IPS-NIHi11 (cell line): ENCODE measurements at regions not wholly inside any gene's neighbourhood (a gene's known extent, or its start where the extent isn't known, plus 50 kb on each side); places are given as distances from the start of the nearest gene placed in this dataset.
"Not testable (repeated sequence)": the region's sequence is repeated elsewhere in the genome, so short reads cannot be mapped to it uniquely, and the experiment has no call there.

Experiments used
- DNase-seq: peaks from one replicate; pipeline ENCODE4 v3.0.0; 2012; ENCODE audit warnings: mixed read lengths, low spot score

GRCh38 chr20:1810926-1811620 is 84.1 kb upstream of the SIRPA start:
- DNase-seq = no peak

GRCh38 chr20:1810572-1810925 is 84.7 kb upstream of the SIRPA start:
- no peak for DNase-seq

GRCh38 chr20:1809611-1810510 is 85.3 kb upstream of the SIRPA start:
- no peak for DNase-seq

- no peak for DNase-seq
Measured at GRCh38 chr20:1809131-1809572, 86.1 kb upstream of the SIRPA start.

- no peak for DNase-seq
Measured at GRCh38 chr20:1808101-1808500, 87.1 kb upstream of the SIRPA start.

GRCh38 chr20:1807394-1807793 is 87.8 kb upstream of the SIRPA start:
- DNase-seq = no peak

GRCh38 chr20:1806456-1806855 is 88.8 kb upstream of the SIRPA start:
- no peak for DNase-seq

- DNase-seq = no peak
Measured at GRCh38 chr20:1805816-1806215, 89.4 kb upstream of the SIRPA start.

GRCh38 chr20:1805161-1805581 is 90.0 kb upstream of the SIRPA start:
- no peak for DNase-seq

GRCh38 chr20:1804554-1804956 is 90.7 kb upstream of the SIRPA start:
- DNase-seq = no peak

GRCh38 chr20:1803932-1804501 is 91.2 kb upstream of the SIRPA start:
- no peak for DNase-seq

GRCh38 chr20:1803061-1803931 is 91.9 kb upstream of the SIRPA start:
- peak; percentile 74 for DNase-seq

- peak; percentile 76 for DNase-seq
Measured at GRCh38 chr20:1802385-1803060, 92.7 kb upstream of the SIRPA start.

GRCh38 chr20:1801929-1802306 is 93.3 kb upstream of the SIRPA start:
- DNase-seq = no peak

GRCh38 chr20:1801225-1801928 is 93.8 kb upstream of the SIRPA start:
- DNase-seq = no peak

- no peak for DNase-seq
Measured at GRCh38 chr20:1800777-1801176, 94.4 kb upstream of the SIRPA start.

- no peak for DNase-seq
Measured at GRCh38 chr20:1800180-1800579, 95.0 kb upstream of the SIRPA start.

GRCh38 chr20:1799746-1800145 is 95.5 kb upstream of the SIRPA start:
- DNase-seq = not testable (repeated sequence)

- no peak for DNase-seq
Measured at GRCh38 chr20:1798982-1799381, 96.2 kb upstream of the SIRPA start.

- no peak for DNase-seq
Measured at GRCh38 chr20:1793821-1794220, 101.4 kb upstream of the SIRPA start.

GRCh38 chr20:1792274-1792673 is 102.9 kb upstream of the SIRPA start:
- no peak for DNase-seq
